Islet of Langerhans (tissue), 1 donor: ENCODE measurements at regions not wholly inside any gene's neighbourhood (a gene's known extent, or its start where the extent isn't known, plus 50 kb on each side); places are given as distances from the start of the nearest gene placed in this dataset.

ENCODE experiments used
- FAIRE-seq: peaks from one replicate; lab custom pipeline; 2011; peaks lifted over from hg19 to GRCh38; lab: Jason Lieb, UNC

GRCh38 chr20:17129089-17129488 lies 97.8 kb upstream of the PCSK2 start:
- FAIRE-seq, result no peak

GRCh38 chr20:17137692-17138091 lies 89.1 kb upstream of the PCSK2 start:
- no peak for FAIRE-seq

GRCh38 chr20:17138237-17138636 lies 88.6 kb upstream of the PCSK2 start:
- no peak for FAIRE-seq

GRCh38 chr20:17140894-17141293 lies 85.9 kb upstream of the PCSK2 start:
- FAIRE-seq, result no peak

GRCh38 chr20:17141568-17141967 lies 85.3 kb upstream of the PCSK2 start:
- no peak for FAIRE-seq

GRCh38 chr20:17142666-17143065 lies 84.2 kb upstream of the PCSK2 start:
- no peak for FAIRE-seq

- no peak for FAIRE-seq
These were observed 76.0 kb upstream of the PCSK2 start for GRCh38 chr20:17150858-17151257.

- FAIRE-seq, result no peak
These were observed 71.4 kb upstream of the PCSK2 start for GRCh38 chr20:17155401-17155800.

GRCh38 chr20:17158701-17159100 lies 68.1 kb upstream of the PCSK2 start:
- FAIRE-seq, result no peak

GRCh38 chr20:17161673-17162481 lies 65.0 kb upstream of the PCSK2 start:
- FAIRE-seq, result no peak

- FAIRE-seq, result no peak
These were observed 58.7 kb upstream of the PCSK2 start for GRCh38 chr20:17168026-17168612.

- FAIRE-seq, result no peak
These were observed 57.2 kb upstream of the PCSK2 start for GRCh38 chr20:17169585-17170136.

GRCh38 chr20:17171746-17172280 lies 55.0 kb upstream of the PCSK2 start:
- no peak for FAIRE-seq

- peak; percentile 80 for FAIRE-seq
These were observed 53.9 kb upstream of the PCSK2 start for GRCh38 chr20:17172836-17173516.
